Fibroblast of lung (primary cell): ENCODE measurements at regions not wholly inside any gene's neighbourhood (a gene's known extent, or its start where the extent isn't known, plus 50 kb on each side); places are given as distances from the start of the nearest gene placed in this dataset.

Experiments used
- DNase-seq, 2 donors: peaks; one replicate each; pipeline versions ENCODE4 v3.0.0 to v3.0.0-alpha.2; 2010; ENCODE audit warnings: low read depth in 2 of 2
- H2AFZ ChIP-seq: 2 replicates; pipeline ENCODE4 v1.5.1; 2012; ENCODE audit warnings: low read length, control low read depth, inconsistent platforms
- H3K27ac ChIP-seq: 2 replicates; pipeline ENCODE4 v1.5.1; 2011; ENCODE audit warnings: low read length, control low read depth; ENCODE audit not compliant: insufficient read depth
- H3K27me3 ChIP-seq: 2 replicates; pipeline ENCODE4 v1.5.1; 2011; ENCODE audit warnings: mild to moderate bottlenecking, low read length; ENCODE audit not compliant: control insufficient read depth, insufficient read depth
- H3K36me3 ChIP-seq: 2 replicates; pipeline ENCODE4 v1.5.1; 2011; ENCODE audit warnings: low read length; ENCODE audit not compliant: control insufficient read depth, insufficient read depth
- H3K4me1 ChIP-seq: 2 replicates; pipeline ENCODE4 v1.5.1; 2011; ENCODE audit warnings: low read length; ENCODE audit not compliant: control insufficient read depth, insufficient read depth; ENCODE audit errors: extremely low read depth
- H3K4me2 ChIP-seq: 2 replicates; pipeline ENCODE4 v1.5.1; 2011; ENCODE audit warnings: low read length, control low read depth; ENCODE audit not compliant: insufficient read depth; ENCODE audit errors: extremely low read depth
- H3K4me3 ChIP-seq, 4 experiments: fragments of 200-600 bp in 1 of 4; sonication (generic) in 1 of 4; replicated peaks in 1 of 4; 2 replicates each; pipeline ENCODE4 v1.5.1; 2011 to 2016; ENCODE audit warnings: low read length in 4 of 4, low read depth in 3 of 4, mild to moderate bottlenecking in 3 of 4, control low read depth in 2 of 4, inconsistent platforms in 1 of 4, mixed read lengths in 1 of 4; ENCODE audit not compliant: insufficient read depth in 1 of 4; ENCODE audit errors: control extremely low read depth in 1 of 4
- H3K79me2 ChIP-seq: 2 replicates; pipeline ENCODE4 v1.5.1; 2012; ENCODE audit warnings: mild to moderate bottlenecking, low read length, inconsistent platforms; ENCODE audit not compliant: control insufficient read depth, insufficient read depth
- H3K9ac ChIP-seq: 2 replicates; pipeline ENCODE4 v1.5.1; 2011; ENCODE audit warnings: mild to moderate bottlenecking, low read length, control low read depth; ENCODE audit not compliant: insufficient read depth
- H3K9me3 ChIP-seq: 2 replicates; pipeline ENCODE4 v1.5.1; 2012; ENCODE audit warnings: low read depth, low read length; ENCODE audit not compliant: control insufficient read depth, insufficient read depth
- H4K20me1 ChIP-seq: 2 replicates; pipeline ENCODE4 v1.5.1; 2011; ENCODE audit warnings: low read length; ENCODE audit not compliant: control insufficient read depth, insufficient read depth; ENCODE audit errors: extremely low read depth
- EZH2 ChIP-seq: IDR thresholded peaks from 2 replicates; pipeline ENCODE4 v1.5.1; 2012; ENCODE audit warnings: low read length, control low read depth, mild to moderate bottlenecking; ENCODE audit errors: missing control alignments
- TF ChIP-seq, protein P1 (sequence below), 2 donors: IDR thresholded peaks in 1 of 2; conservative IDR thresholded peaks in 1 of 2; 1 replicate in 1 of 2; 2 replicates in 1 of 2; pipeline ENCODE4 v1.5.1; 2011 to 2012; ENCODE audit warnings: low read length in 2 of 2, control low read depth in 1 of 2, inconsistent platforms in 1 of 2, low read depth in 1 of 2, mild to moderate bottlenecking in 1 of 2

DNA sequence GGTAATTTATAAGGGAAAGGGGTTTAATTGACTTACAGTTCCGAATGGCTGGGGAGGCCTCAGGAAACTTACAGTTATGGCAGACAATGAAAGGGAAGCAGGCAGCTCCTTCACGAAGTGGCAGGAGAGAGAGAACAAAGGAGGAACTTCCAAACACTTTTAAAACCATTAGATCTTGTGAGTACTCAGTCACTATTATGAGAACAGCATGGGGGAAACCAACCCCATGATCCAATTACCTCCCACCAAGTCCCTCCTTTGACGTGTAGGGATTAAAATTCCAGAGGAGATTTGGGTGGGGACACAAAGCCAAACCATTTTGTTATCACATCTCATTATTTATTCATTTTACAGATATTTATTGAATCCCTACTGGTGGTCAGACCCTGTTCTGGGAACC lies 822.8 kb downstream of the GALC start:
- no peak for DNase-seq
- Histone ChIP-seq H3K36me3 (no peaks in the 10 kb centered on the region), H3K9me3 (no peaks in the 10 kb centered on the region), H3K4me1 (no peaks in the 10 kb centered on the region), H3K27me3 (no peaks in the 10 kb centered on the region), H3K9ac (no peak overlapping the region), H2AFZ (no peak overlapping the region), H3K79me2 (no peaks in the 10 kb centered on the region), H3K4me3 (no peak overlapping the region), H3K4me2 (no peak overlapping the region), H3K27ac (no peak overlapping the region), H4K20me1 (no peaks in the 10 kb centered on the region)
- TF ChIP-seq, protein P1, sequence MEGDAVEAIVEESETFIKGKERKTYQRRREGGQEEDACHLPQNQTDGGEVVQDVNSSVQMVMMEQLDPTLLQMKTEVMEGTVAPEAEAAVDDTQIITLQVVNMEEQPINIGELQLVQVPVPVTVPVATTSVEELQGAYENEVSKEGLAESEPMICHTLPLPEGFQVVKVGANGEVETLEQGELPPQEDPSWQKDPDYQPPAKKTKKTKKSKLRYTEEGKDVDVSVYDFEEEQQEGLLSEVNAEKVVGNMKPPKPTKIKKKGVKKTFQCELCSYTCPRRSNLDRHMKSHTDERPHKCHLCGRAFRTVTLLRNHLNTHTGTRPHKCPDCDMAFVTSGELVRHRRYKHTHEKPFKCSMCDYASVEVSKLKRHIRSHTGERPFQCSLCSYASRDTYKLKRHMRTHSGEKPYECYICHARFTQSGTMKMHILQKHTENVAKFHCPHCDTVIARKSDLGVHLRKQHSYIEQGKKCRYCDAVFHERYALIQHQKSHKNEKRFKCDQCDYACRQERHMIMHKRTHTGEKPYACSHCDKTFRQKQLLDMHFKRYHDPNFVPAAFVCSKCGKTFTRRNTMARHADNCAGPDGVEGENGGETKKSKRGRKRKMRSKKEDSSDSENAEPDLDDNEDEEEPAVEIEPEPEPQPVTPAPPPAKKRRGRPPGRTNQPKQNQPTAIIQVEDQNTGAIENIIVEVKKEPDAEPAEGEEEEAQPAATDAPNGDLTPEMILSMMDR (conservative IDR thresholded peaks at IDR 0.05 in 1 of 2, IDR thresholded peaks at IDR 0.05 in 1 of 2; ENCODE audit: low read depth in 1 of 2, low read length in 2 of 2): no peak
- no peak for TF ChIP-seq EZH2

DNA sequence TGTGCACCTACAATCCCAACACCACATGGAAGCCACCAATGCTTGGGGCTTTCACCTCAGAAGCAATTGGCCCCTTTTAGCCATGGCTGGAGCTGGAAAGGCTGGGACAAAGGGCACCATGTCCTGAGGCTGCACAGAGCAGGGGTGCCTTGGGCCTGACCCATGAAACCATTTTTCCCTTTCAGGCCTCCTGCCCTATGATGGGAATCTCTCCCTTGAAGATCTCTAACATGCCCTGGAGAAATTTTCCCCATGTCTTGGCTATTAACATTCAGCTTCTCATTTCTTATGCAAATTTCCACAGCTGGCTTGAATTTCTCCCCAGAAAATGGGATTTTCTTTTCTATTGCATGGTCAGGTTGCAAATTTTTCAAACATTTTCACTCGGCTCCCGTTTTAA lies 823.6 kb downstream of the GALC start:
- TF ChIP-seq, protein P1 (conservative IDR thresholded peaks at IDR 0.05 in 1 of 2, IDR thresholded peaks at IDR 0.05 in 1 of 2; ENCODE audit: low read depth in 1 of 2, low read length in 2 of 2): no peak
- TF ChIP-seq EZH2: no peak
- H3K36me3 ChIP-seq: no peaks in the 10 kb centered on the region
- no peaks in the 10 kb centered on the region for H4K20me1 ChIP-seq
- no peak overlapping the region for H3K4me3 ChIP-seq
- no peaks in the 10 kb centered on the region for H3K4me1 ChIP-seq
- H3K4me2 ChIP-seq: no peak overlapping the region
- H3K9ac ChIP-seq: no peak overlapping the region
- no peaks in the 10 kb centered on the region for H3K79me2 ChIP-seq
- no peaks in the 10 kb centered on the region for H3K27me3 ChIP-seq
- no peak for DNase-seq
- H2AFZ ChIP-seq: no peak overlapping the region
- no peaks in the 10 kb centered on the region for H3K9me3 ChIP-seq
- no peak overlapping the region for H3K27ac ChIP-seq

DNA sequence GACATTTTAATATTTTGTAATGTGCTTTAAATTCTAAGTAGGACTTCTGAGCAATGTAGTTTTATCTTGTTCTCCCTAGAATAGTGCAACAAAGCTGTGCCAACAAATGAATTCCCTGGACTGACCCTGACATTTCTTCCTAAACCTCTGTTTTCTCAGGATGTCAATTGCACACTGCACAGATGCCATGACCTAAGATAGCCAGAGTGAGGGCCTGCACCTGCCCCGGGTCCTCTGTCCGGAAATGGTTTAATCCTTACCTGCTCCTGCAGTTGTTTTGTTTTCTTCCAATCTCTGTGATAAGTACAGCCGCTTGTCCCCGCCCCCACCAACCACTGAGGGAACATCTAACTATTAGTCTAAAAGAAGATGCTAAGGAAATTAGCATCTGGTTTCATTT lies 831.5 kb downstream of the GALC start:
- Histone ChIP-seq H3K4me2 (no peak overlapping the region), H3K27me3 (no peaks in the 10 kb centered on the region), H3K4me3 (no peak overlapping the region), H3K9ac (no peak overlapping the region), H2AFZ (no peak overlapping the region), H3K9me3 (no peaks in the 10 kb centered on the region), H3K36me3 (no peaks in the 10 kb centered on the region), H4K20me1 (no peaks in the 10 kb centered on the region), H3K79me2 (no peaks in the 10 kb centered on the region), H3K4me1 (no peaks in the 10 kb centered on the region), H3K27ac (no peak overlapping the region)
- TF ChIP-seq, protein P1 (conservative IDR thresholded peaks at IDR 0.05 in 1 of 2, IDR thresholded peaks at IDR 0.05 in 1 of 2; ENCODE audit: low read depth in 1 of 2, low read length in 2 of 2): no peak
- no peak for TF ChIP-seq EZH2
- no peak for DNase-seq
